ENCODE measurements at regions not wholly inside any gene's neighbourhood (a gene's known extent, or its start where the extent isn't known, plus 50 kb on each side); places are given as distances from the start of the nearest gene placed in this dataset.

DNA sequence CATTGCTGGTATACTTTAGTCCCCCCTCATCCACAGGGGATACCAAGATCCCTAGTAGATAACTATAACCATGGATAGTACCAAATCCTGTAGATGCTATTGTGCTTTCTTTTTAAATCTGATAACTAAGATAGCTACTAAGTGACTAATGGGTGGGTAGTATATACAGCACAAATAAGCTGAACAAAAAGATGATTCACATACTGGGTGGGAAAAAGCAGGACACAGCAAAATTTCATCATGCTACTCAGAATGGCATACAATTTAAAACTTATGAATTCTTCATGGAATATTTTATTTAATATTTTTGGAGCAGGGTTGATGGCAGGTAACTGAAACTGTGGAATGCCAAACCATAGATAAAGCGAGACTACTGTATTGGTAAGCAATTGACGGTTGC lies 161.6 kb downstream of the IL15 start:
- DNase-seq = no peak
- intact Hi-C loops (cut with DNase I; ENCODE audit: low total_unique reads) = no loop called here
- no peaks in the 10 kb centered on the region for H3K4me1 ChIP-seq

DNA sequence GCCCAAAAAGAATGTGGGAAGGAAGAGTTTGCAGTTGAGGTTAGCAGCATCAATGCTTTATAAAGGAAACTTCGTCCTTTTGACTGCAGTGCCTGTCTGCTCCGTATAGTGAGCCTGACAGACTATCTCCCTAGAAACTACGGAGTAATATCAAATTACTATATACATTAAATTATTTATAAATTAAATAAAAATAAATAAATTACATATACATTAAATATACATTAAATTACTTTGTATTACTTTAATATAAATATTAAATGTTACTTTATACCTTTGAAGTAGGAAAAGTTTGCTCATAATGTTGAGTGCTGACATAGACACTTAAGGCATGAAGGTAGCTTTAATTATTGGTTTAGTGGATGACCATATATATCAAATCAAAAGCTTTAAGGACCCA lies 165.2 kb downstream of the IL15 start:
- no peaks in the 10 kb centered on the region for H3K9me3 ChIP-seq
- TF ChIP-seq, protein P1, sequence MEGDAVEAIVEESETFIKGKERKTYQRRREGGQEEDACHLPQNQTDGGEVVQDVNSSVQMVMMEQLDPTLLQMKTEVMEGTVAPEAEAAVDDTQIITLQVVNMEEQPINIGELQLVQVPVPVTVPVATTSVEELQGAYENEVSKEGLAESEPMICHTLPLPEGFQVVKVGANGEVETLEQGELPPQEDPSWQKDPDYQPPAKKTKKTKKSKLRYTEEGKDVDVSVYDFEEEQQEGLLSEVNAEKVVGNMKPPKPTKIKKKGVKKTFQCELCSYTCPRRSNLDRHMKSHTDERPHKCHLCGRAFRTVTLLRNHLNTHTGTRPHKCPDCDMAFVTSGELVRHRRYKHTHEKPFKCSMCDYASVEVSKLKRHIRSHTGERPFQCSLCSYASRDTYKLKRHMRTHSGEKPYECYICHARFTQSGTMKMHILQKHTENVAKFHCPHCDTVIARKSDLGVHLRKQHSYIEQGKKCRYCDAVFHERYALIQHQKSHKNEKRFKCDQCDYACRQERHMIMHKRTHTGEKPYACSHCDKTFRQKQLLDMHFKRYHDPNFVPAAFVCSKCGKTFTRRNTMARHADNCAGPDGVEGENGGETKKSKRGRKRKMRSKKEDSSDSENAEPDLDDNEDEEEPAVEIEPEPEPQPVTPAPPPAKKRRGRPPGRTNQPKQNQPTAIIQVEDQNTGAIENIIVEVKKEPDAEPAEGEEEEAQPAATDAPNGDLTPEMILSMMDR (IDR thresholded peaks at IDR 0.05) = no peak
- H3K4me1 ChIP-seq = no peaks in the 10 kb centered on the region
- no peak overlapping the region for H3K4me3 ChIP-seq
- intact Hi-C loops (cut with DNase I; ENCODE audit: low total_unique reads) = no loop called here
- no peak for DNase-seq
- no peak overlapping the region for H3K27ac ChIP-seq
- H3K27me3 ChIP-seq = no peaks in the 10 kb centered on the region
- no peaks in the 10 kb centered on the region for H3K36me3 ChIP-seq

More for the DNA sequence above, 161.6 kb downstream of the IL15 start:
- no peak overlapping the region for H3K4me3 ChIP-seq
- H3K27me3 ChIP-seq = no peaks in the 10 kb centered on the region
- TF ChIP-seq, protein P1 (IDR thresholded peaks at IDR 0.05) = no peak
- H3K36me3 ChIP-seq = no peaks in the 10 kb centered on the region
- H3K27ac ChIP-seq = no peak overlapping the region
- no peaks in the 10 kb centered on the region for H3K9me3 ChIP-seq

DNA sequence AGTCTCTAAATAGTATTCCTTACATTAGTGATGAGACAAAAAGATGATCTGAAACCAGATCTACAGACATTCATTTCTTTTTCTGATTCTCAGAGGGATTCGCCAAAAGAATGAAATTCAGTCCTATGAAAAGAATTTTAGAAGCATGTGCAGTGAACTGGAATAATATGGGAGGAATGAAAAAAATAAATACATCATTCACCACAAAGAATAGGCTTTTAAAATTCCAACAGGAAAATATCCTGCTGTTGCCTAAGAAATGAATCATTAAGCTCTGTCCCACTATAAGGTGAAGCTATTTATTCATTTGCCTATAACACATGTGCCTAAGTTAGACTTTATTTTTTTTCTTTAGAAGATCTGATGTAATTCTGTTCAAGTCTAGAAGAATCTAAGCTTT lies 165.9 kb downstream of the IL15 start:
- Histone ChIP-seq H3K4me3 (no peak overlapping the region), H3K27me3 (no peaks in the 10 kb centered on the region), H3K9me3 (no peaks in the 10 kb centered on the region), H3K36me3 (no peaks in the 10 kb centered on the region), H3K27ac (no peak overlapping the region), H3K4me1 (no peaks in the 10 kb centered on the region)
- TF ChIP-seq, protein P1 (IDR thresholded peaks at IDR 0.05) = no peak
- no peak for DNase-seq
- intact Hi-C loops (cut with DNase I; ENCODE audit: low total_unique reads) = no loop called here

DNA sequence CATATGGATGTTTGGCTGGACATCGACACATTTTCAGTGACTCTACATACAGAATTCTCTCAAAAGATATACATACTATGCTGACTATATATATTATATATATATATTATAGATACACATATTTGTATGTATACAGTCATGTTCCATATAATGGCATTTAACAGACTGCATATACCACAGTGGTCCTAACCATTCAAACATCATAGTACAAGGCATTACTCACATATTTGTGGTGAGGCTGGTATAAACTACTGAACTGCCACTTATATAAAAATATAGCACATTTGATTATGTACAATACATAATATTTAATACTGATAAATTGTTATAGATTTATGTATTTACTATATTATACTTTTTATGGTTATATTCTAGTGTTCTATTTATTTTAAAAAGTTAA lies 168.5 kb downstream of the IL15 start:
- no peaks in the 10 kb centered on the region for H3K27me3 ChIP-seq
- no peak for DNase-seq
- TF ChIP-seq, protein P1 (IDR thresholded peaks at IDR 0.05) = no peak
- no peaks in the 10 kb centered on the region for H3K9me3 ChIP-seq
- H3K36me3 ChIP-seq = no peaks in the 10 kb centered on the region
- no peaks in the 10 kb centered on the region for H3K4me1 ChIP-seq
- no peak overlapping the region for H3K4me3 ChIP-seq
- intact Hi-C loops (cut with DNase I; ENCODE audit: low total_unique reads) = no loop called here
- H3K27ac ChIP-seq = no peak overlapping the region

DNA sequence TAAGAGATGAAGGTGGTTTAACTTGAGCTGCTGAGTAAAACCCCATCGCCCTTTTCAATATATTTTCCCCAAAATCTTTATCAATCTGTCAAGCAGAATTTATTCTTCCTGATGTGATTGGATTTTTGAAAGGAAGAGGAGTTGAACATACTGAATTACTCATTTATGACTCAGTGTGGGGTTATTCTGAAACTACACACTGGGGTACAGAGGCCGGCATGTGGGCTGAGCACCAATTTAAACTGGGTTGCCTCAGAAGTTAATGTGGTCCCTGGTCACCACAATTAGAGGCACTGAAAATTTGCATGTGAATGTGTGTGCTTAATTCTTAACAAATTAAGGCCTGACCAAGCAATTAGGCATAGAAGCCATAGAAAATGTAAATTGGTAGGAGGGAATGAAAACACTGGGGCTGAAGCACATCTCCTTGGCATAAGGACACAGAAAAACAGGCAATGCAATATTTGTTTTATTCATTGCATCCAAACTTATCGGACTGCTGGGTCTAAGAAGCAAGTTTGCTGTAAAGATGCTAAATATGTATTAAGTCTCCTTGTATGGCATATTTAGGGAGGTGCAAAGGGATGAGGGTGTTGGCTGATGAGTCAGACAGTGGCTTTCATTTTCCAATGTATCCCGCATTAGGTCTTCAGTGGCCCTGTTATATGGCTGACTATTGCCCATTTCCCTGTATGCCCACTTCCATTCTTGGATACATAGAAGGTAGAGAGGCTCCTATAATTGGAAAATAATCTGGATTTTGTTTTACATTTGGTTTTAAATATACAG lies 170.9 kb downstream of the IL15 start:
- TF ChIP-seq, protein P1 (IDR thresholded peaks at IDR 0.05) = no peak
- Histone ChIP-seq H3K36me3 (no peaks in the 10 kb centered on the region), H3K4me3 (no peak overlapping the region), H3K27me3 (no peaks in the 10 kb centered on the region), H3K4me1 (no peaks in the 10 kb centered on the region), H3K27ac (no peak overlapping the region), H3K9me3 (no peaks in the 10 kb centered on the region)
- no peak for DNase-seq
- intact Hi-C loops (cut with DNase I; ENCODE audit: low total_unique reads) = no loop called here
